ENCODE measurements at regions not wholly inside any gene's neighbourhood (a gene's known extent, or its start where the extent isn't known, plus 50 kb on each side); places are given as distances from the start of the nearest gene placed in this dataset.

DNA sequence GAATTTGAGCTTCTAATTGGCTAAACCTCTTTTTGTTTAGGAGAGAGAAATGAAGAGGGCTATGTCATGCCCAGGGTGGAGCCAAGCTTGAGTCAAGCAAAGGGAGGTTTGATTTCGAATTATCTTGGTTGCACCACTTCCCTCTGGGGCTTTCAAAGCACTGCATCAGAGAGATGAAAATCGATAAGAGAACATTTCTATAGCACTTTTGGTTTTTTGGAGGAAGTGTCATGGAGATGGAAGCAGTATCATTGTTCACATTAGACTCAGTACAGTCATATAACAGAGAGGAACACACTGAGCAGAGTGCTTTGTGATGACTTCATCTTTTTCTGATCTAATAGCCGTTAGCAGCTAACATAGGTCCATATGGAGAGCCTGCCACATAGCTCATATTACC, 120.3 kb upstream of the UXS1 start:
- DNase-seq, result no peak
- Histone ChIP-seq H2AK5ac (ENCODE audit: insufficient read length, low read length) (no peak overlapping the region), H3K9me3 (ENCODE audit: control insufficient read depth, low read depth, low read length) (no peaks in the 10 kb centered on the region), H2AFZ (ENCODE audit: low read length) (no peak overlapping the region), H4K20me1 (ENCODE audit: control insufficient read depth, insufficient read depth, insufficient read length) (no peaks in the 10 kb centered on the region), H3K9ac (ENCODE audit: extremely low read depth, insufficient read length, low read length) (no peak overlapping the region), H3K14ac (ENCODE audit: insufficient read depth, low read length) (no peak overlapping the region), H3K23ac (ENCODE audit: insufficient read length, low read depth, low read length) (no peak overlapping the region), H3K4ac (ENCODE audit: low read depth, low read length) (no peak overlapping the region), H2BK5ac (ENCODE audit: insufficient read length, low read length) (no peak overlapping the region), H3K4me2 (ENCODE audit: insufficient read depth, insufficient read length, low read length) (no peak overlapping the region), H2BK20ac (ENCODE audit: low read depth, low read length, poor library complexity, severe bottlenecking) (no peak overlapping the region), H2BK15ac (ENCODE audit: low read depth, low read length) (no peak overlapping the region), H2BK120ac (ENCODE audit: low read depth, low read length, poor library complexity, severe bottlenecking) (no peak overlapping the region), H4K5ac (ENCODE audit: insufficient read length, low read depth, low read length) (no peak overlapping the region), H4K8ac (replicated peaks; ENCODE audit: insufficient read length, low read depth, low read length) (no peak overlapping the region), H3K79me2 (ENCODE audit: insufficient read depth, low read length) (no peaks in the 10 kb centered on the region), H3K27me3 (ENCODE audit: insufficient read depth, low read length) (no peaks in the 10 kb centered on the region), H3K56ac (ENCODE audit: insufficient read length, low read depth, low read length) (no peak overlapping the region), H3K18ac (ENCODE audit: insufficient read length, low read depth, low read length) (no peak overlapping the region), H3T11ph (ENCODE audit: low read length) (no peak overlapping the region), H2BK12ac (ENCODE audit: insufficient read length, low read depth, low read length) (no peak overlapping the region), H4K91ac (ENCODE audit: insufficient read length, low read depth, low read length) (no peak overlapping the region), H3K27ac (ENCODE audit: insufficient read length, low read depth, low read length) (no peak overlapping the region), H3K4me1 (ENCODE audit: insufficient read depth, low read length) (no peaks in the 10 kb centered on the region), H3K23me2 (ENCODE audit: insufficient read length, low read depth, low read length, poor library complexity, severe bottlenecking) (no peaks in the 10 kb centered on the region), H3K79me1 (ENCODE audit: insufficient read depth, low read depth, low read length, poor library complexity, severe bottlenecking) (no peaks in the 10 kb centered on the region)
- Mint-ChIP-seq H3K27ac (no peak overlapping the region), H3K4me3 (no peak overlapping the region), H3K36me3 (ENCODE audit: insufficient read depth in 1 of 3, low read depth in 3 of 3) (no peaks in the 10 kb centered on the region; a peak in 1 of 7 replicates), H3K4me1 (peaks cover 5 to 8% of the 10 kb centered on the region in 2 experiments), H3K9me3 (peaks cover 0 to 3% of the 10 kb centered on the region in 2 experiments; a peak in 1 of 5 replicates), H3K27me3 (ENCODE audit: low read depth) (no peaks in the 10 kb centered on the region)
- no CpG with 5 or more reads among the region's 3 CpGs for WGBS (ENCODE audit: extremely low coverage, insufficient read length, low lambda C conversion rate)
- TF ChIP-seq, protein P1, sequence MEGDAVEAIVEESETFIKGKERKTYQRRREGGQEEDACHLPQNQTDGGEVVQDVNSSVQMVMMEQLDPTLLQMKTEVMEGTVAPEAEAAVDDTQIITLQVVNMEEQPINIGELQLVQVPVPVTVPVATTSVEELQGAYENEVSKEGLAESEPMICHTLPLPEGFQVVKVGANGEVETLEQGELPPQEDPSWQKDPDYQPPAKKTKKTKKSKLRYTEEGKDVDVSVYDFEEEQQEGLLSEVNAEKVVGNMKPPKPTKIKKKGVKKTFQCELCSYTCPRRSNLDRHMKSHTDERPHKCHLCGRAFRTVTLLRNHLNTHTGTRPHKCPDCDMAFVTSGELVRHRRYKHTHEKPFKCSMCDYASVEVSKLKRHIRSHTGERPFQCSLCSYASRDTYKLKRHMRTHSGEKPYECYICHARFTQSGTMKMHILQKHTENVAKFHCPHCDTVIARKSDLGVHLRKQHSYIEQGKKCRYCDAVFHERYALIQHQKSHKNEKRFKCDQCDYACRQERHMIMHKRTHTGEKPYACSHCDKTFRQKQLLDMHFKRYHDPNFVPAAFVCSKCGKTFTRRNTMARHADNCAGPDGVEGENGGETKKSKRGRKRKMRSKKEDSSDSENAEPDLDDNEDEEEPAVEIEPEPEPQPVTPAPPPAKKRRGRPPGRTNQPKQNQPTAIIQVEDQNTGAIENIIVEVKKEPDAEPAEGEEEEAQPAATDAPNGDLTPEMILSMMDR (conservative IDR thresholded peaks at IDR 0.05), result no peak

Data from H9 (cell line).